Tibial nerve (tissue), 3 donors: ENCODE measurements at regions not wholly inside any gene's neighbourhood (a gene's known extent, or its start where the extent isn't known, plus 50 kb on each side); places are given as distances from the start of the nearest gene placed in this dataset.

Source experiments
- POLR2A ChIP-seq, 2 donors: fragments of 450-650 bp; IDR thresholded peaks; one replicate each; pipeline ENCODE4 v1.6.1; 2017; ENCODE audit warnings: antibody characterized with exemption in 2 of 2, mild to moderate bottlenecking in 2 of 2, moderate library complexity in 2 of 2
- TF ChIP-seq, protein P1 (sequence below), 5 experiments: fragments of 200-600 bp in 3 of 5; fragments of 450-650 bp in 2 of 5; sonication (generic) in 3 of 5; IDR thresholded peaks; one replicate each; pipeline ENCODE4 v1.5.1; 2016 to 2019; ENCODE audit warnings: antibody characterized with exemption in 5 of 5, mild to moderate bottlenecking in 3 of 5, moderate library complexity in 2 of 5

GRCh38 chr9:110125207-110125751 lies 82.7 kb downstream of the C9orf152 start:
- TF ChIP-seq POLR2A (IDR thresholded peaks at IDR 0.05), result peak; percentile 46 to 85
- TF ChIP-seq, protein P1, sequence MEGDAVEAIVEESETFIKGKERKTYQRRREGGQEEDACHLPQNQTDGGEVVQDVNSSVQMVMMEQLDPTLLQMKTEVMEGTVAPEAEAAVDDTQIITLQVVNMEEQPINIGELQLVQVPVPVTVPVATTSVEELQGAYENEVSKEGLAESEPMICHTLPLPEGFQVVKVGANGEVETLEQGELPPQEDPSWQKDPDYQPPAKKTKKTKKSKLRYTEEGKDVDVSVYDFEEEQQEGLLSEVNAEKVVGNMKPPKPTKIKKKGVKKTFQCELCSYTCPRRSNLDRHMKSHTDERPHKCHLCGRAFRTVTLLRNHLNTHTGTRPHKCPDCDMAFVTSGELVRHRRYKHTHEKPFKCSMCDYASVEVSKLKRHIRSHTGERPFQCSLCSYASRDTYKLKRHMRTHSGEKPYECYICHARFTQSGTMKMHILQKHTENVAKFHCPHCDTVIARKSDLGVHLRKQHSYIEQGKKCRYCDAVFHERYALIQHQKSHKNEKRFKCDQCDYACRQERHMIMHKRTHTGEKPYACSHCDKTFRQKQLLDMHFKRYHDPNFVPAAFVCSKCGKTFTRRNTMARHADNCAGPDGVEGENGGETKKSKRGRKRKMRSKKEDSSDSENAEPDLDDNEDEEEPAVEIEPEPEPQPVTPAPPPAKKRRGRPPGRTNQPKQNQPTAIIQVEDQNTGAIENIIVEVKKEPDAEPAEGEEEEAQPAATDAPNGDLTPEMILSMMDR (IDR thresholded peaks at IDR 0.05), result no peak
